ENCODE measurements at regions not wholly inside any gene's neighbourhood (a gene's known extent, or its start where the extent isn't known, plus 50 kb on each side); places are given as distances from the start of the nearest gene placed in this dataset.
A peak's percentile ranks its signal among the peaks of the same experiment; 100 is the strongest.

- H3K27me3 ChIP-seq (replicated peaks in 1 of 4; ENCODE audit: control insufficient read depth in 3 of 4, extremely low read depth in 1 of 4, insufficient read depth in 3 of 4, low read length in 3 of 4) = no peaks in the 10 kb centered on the region
- POLR2A ChIA-PET (ENCODE audit: partially characterized antibody) = interaction anchor here (1.5 to 1.7 kb wide), 2 partner anchors 48 to 55 kb away, joined by 5 to 6 read pairs; no protein-coding TSS in a partner anchor
- 78% methylated on average over 7 of the region's 7 CpGs; no CpG with 5 or more reads in 1 of the 2 experiments for WGBS, 2 experiments (ENCODE audit: extremely low coverage in 1 of 2, insufficient coverage in 1 of 2, insufficient read length in 1 of 2, insufficient replicate concordance in 2 of 2, low coverage in 1 of 2, low lambda C conversion rate in 2 of 2, missing lambda C conversion rate in 1 of 2)
- CTCF ChIA-PET (ENCODE audit: partially characterized antibody) = interaction anchor here (0.7 to 2.7 kb wide), 6 partner anchors 20 to 393 kb away, joined by 3 to 15 read pairs (median 4); no protein-coding TSS in a partner anchor
- H3K23me2 ChIP-seq (ENCODE audit: low read depth, low read length) = no peaks in the 10 kb centered on the region
- H2BK5ac ChIP-seq (ENCODE audit: low read depth, low read length) = peak overlapping the region; percentile 54; the same call in 1 of the 2 replicates
- H3K23ac ChIP-seq (ENCODE audit: insufficient read length) = no peak overlapping the region
- no peak overlapping the region for H3K9ac ChIP-seq (replicated peaks in 1 of 4; ENCODE audit: extremely low read depth in 1 of 4, low read depth in 3 of 4, low read length in 3 of 4)
- peak overlapping the region; percentile 67 for H2BK120ac ChIP-seq (replicated peaks; ENCODE audit: low read depth, low read length)
- no peaks in the 10 kb centered on the region for H4K20me1 ChIP-seq (replicated peaks in 1 of 2; ENCODE audit: control insufficient read depth in 1 of 2, insufficient read depth in 2 of 2, low read length in 2 of 2)
- peak overlapping the region; percentile 91 for H2BK20ac ChIP-seq (ENCODE audit: low read length)
- H3K4me2 ChIP-seq (ENCODE audit: insufficient read depth in 1 of 2, low read depth in 2 of 2, low read length in 2 of 2) = peak overlapping the region in 1 of 2 experiments; percentile 22; a peak in 1 of 4 replicates
- H4K5ac ChIP-seq (ENCODE audit: insufficient read length, low read depth, low read length) = no peak overlapping the region
- FAIRE-seq = no peak
- no peaks in the 10 kb centered on the region for H3K79me1 ChIP-seq (ENCODE audit: low read depth, low read length)
- H2AFZ ChIP-seq (ENCODE audit: low read length) = no peak overlapping the region
- H4K8ac ChIP-seq (ENCODE audit: extremely low read depth, insufficient read depth, low read length) = no peak overlapping the region
- no peak overlapping the region for H3K14ac ChIP-seq (ENCODE audit: insufficient read length)
- peak overlapping the region; percentile 22 for H3K27ac ChIP-seq (ENCODE audit: low read depth, low read length)
- H3K18ac ChIP-seq (ENCODE audit: extremely low read depth, low read length) = 0 out of 2 replicates have a peak overlapping the region, but pooled peaks have one; percentile 43
- peak overlapping the region; percentile 75 for H2BK12ac ChIP-seq (ENCODE audit: low read depth, low read length)
- no peak overlapping the region for H2BK15ac ChIP-seq (ENCODE audit: low read length)
- H3K9me3 ChIP-seq (ENCODE audit: insufficient read depth in 2 of 2, low read depth in 1 of 2, low read length in 1 of 2) = no peaks in the 10 kb centered on the region
- DNase-seq (ENCODE audit: low read depth in 1 of 2, low spot score in 2 of 2) = no peak
- peak overlapping the region; percentile 56; the same call in 1 of the 2 replicates for H2AK5ac ChIP-seq (ENCODE audit: low read depth, low read length)
- no peak overlapping the region for H3K4ac ChIP-seq (replicated peaks; ENCODE audit: insufficient read length, low read depth, low read length)
- no peak overlapping the region for H4K91ac ChIP-seq (replicated peaks; ENCODE audit: insufficient read length, low read length)
- H3K56ac ChIP-seq (replicated peaks; ENCODE audit: insufficient read length, low read depth, low read length) = no peak overlapping the region
- no peaks in the 10 kb centered on the region for H3K79me2 ChIP-seq (ENCODE audit: control insufficient read depth in 1 of 2, insufficient read depth in 2 of 2, low read length in 2 of 2)
- H3K4me3 ChIP-seq (ENCODE audit: extremely low read depth in 1 of 4, insufficient read depth in 2 of 4, low read depth in 3 of 4, low read length in 4 of 4) = no peak overlapping the region
- no peaks in the 10 kb centered on the region for H3K36me3 ChIP-seq (ENCODE audit: control insufficient read depth in 2 of 4, insufficient read depth in 4 of 4, low read length in 3 of 4)
- H3K4me1 ChIP-seq (replicated peaks in 1 of 4; ENCODE audit: control insufficient read depth in 3 of 4, insufficient read depth in 4 of 4, low read length in 3 of 4) = peaks cover 5 to 11% (median 8%) of the 10 kb centered on the region in 4 experiments
- TF ChIP-seq HDAC2 (IDR thresholded peaks at IDR 0.05; ENCODE audit: borderline replicate concordance in 1 of 2, low read depth in 2 of 2, low read length in 2 of 2) = peak in 1 of 2 experiments; percentile 53; a peak in 1 of 4 replicates
- no peak for TF ChIP-seq CREB1 (IDR thresholded peaks at IDR 0.05)
- TF ChIP-seq CTCF (IDR thresholded peaks at IDR 0.05; ENCODE audit: control extremely low read depth in 1 of 3, insufficient read depth in 1 of 3, low read depth in 1 of 3, low read length in 3 of 3) = peak in 1 of 3 experiments; percentile 20; a peak in 1 of 4 replicates
- no peak for TF ChIP-seq USF2 (IDR thresholded peaks at IDR 0.05; ENCODE audit: low read length)
- peak; percentile 95 for TF ChIP-seq KDM1A (IDR thresholded peaks at IDR 0.05; ENCODE audit: borderline replicate concordance, low read length)
- TF ChIP-seq SIN3A (conservative IDR thresholded peaks at IDR 0.05 in 1 of 2, IDR thresholded peaks at IDR 0.05 in 1 of 2; ENCODE audit: low read depth in 1 of 2, low read length in 2 of 2) = no peak
- peak in 1 of 2 experiments; percentile 20; a peak in 1 of 4 replicates for TF ChIP-seq RAD21 (IDR thresholded peaks at IDR 0.05 in 1 of 2, conservative IDR thresholded peaks at IDR 0.05 in 1 of 2; ENCODE audit: low read depth in 2 of 2, low read length in 2 of 2)
These were observed 188.2 kb downstream of the SKIDA1 start for GRCh38 chr10:21337171-21337792.
